ENCODE measurements at regions not wholly inside any gene's neighbourhood (a gene's known extent, or its start where the extent isn't known, plus 50 kb on each side); places are given as distances from the start of the nearest gene placed in this dataset.

DNA sequence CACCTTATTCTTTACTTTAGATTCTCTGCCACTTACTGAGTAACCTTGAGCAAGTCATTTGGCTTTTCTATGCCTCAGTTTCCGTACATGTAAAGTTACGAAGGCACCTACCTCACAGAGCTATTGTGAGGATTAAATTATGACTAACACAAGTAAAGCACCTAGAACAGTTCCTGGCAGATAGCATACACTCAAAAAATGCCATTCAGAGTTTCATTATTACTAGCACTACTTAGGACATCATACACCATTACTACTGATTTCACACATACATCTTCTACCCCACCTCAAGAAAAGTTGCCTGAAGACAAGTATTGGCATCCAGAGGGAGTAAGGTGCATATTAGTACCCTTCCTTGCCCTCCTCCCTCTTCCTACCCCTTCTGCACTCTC is 107.8 kb downstream of the OGFRL1 start:
- no peak for DNase-seq (ENCODE audit: low spot score)

DNA sequence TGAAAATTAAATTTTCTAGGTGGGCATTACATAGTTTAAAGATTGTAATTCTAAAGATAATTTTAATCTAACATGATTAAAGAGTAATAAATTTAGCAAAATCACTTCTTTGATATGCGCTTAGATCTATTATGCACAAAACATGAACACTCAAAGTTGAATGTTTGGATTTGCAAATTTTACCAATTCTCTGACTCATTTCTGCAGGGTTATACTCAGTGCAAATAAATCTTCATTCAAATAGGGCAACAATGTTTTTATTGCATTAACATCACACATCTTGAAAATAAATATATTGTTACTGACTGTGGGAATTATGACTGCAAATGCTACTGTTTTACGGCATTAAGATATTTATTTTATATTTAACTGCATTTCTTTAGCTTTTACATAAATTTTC is 110.7 kb downstream of the OGFRL1 start:
- DNase-seq (ENCODE audit: low spot score), result no peak

DNA sequence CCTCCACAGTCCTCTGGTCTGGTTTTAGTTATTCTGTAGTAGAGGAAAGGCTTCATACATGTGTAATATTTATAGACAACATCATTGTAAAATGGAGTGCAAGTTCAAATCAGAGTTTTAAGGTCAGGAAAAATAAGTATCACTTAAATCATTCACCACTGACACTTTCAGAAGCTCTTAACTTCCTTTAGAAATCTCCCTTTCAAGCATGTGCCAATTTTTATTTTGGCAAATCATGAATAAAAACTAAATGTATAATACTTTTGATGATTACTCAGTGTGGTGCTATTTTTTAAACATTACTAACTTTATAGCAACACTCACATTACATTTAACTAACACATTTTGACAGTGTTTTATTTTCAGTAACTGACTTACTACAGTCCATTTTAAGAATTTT is 112.2 kb downstream of the OGFRL1 start:
- DNase-seq (ENCODE audit: low spot score), result no peak

DNA sequence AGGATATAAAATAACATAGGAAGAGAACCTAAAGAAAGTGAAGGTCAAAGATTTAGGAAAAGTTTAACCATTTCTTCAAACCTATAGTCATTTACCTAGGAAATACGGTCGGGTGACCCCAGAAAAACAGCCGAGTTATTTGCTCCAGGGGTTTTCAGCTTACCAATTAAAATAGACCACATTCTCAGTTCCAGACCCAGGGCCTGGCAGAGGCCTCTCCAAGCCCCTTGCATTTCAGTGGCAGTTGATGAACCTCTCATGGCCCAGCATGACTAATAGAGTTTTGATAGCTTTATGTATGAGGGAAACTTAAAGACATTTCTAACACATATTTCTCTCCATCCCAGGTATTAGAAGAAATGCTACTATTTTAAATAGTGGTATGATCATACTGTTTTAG is 113.5 kb downstream of the OGFRL1 start:
- no peak for DNase-seq (ENCODE audit: low spot score)

DNA sequence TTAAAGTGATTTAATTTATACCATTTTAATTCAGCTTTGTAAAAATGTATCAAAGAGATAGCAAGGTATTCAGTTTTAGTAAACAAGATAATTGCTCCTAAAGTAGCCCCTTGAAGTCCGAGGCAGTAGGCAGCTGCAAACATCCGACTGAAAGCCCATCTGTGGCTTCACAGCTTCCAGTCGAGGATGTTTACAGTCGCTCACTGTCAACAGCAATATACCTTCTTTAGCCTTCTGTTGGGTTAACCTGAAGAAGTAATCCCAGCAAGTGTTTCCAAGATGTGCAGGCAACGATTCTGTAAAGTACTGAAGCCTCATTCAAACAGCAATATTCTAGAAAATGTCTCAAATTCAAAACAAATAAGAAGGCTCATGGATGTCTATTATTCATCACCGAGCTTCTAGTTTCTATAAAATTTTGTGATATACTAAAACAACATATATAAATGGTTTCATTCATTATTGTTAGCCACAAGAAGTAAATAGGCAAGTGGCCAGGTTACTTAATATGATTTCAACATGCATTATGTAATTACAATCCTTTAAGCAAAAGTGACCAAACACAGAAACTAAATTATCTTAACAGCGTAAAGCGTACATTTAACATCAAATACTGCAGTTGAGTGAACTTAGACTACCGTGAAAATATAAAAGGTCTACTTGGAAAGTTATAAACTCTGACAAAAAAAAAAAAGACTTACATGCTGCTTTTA is 115.0 kb downstream of the OGFRL1 start:
- DNase-seq (ENCODE audit: low spot score), result no peak

DNA sequence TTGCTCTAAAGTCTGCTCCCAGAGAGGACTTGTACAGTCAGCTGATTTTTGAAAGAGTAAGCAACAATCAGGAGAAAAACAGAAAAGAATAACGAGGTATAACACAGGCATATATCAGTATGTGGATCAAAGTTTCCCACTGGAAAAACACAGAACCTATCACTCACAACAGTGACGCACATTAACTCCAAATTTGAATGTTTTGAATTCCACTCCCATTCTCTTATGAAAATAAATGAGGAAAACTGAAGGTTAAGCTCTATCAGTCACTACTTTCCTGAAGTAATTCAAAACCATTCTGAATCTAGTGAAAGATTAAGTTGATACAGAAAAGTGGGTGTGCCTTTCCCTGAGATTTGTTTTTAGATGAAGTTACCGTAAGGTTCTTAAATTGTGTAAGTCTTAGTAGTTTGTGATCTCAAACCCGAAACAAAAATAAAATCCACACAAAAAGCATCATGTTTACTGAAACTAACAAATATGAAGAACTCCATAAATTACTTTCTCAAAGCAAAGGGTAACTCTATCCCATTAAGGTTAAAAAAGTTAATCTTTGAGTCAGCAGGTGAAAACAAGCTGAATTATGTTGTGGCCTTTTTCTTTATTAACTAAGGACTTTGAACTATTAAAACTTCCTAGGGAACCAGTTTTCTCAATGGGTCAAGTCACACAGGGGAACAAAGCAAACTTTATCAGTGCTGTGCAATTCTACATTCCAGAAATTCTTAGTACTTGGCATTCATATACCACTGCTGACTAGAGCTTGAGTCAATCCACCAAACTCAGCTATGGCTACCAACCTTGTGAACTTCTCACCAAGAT is 115.7 kb downstream of the OGFRL1 start:
- DNase-seq (ENCODE audit: low spot score), result no peak

DNA sequence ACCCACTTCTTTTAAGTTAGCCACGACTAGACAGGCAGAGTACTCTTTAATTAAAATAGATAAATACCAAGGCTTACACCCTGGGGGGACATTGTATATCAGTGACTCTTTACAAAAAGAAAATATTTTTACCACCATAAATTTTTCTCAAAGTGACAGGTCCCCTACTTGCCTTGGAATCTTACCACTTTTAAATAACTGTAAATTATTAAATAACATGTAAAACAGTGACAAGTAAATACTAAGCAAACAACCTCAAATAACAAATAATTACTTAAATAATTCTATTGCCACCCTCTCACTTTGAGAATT is 116.3 kb downstream of the OGFRL1 start:
- DNase-seq (ENCODE audit: low spot score), result no peak

DNA sequence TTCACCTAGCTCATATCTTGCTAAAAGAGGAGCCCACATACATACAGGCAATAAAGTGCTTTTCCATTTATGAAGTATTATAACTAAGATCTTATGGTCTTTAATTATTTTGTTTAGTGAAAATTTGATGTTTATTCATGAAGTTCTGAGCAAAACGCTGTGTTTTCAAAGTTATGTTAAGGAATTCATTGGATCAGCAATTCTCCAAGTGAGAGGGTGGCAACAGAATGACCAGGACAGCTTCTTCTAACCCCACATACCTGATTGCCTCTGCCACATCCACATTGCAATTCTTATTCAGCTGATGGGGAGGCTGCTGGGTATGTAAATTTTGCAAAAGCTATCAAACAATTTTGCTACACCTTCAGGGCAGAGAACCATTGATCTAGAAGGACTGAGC is 116.8 kb downstream of the OGFRL1 start:
- no peak for DNase-seq (ENCODE audit: low spot score)

DNA sequence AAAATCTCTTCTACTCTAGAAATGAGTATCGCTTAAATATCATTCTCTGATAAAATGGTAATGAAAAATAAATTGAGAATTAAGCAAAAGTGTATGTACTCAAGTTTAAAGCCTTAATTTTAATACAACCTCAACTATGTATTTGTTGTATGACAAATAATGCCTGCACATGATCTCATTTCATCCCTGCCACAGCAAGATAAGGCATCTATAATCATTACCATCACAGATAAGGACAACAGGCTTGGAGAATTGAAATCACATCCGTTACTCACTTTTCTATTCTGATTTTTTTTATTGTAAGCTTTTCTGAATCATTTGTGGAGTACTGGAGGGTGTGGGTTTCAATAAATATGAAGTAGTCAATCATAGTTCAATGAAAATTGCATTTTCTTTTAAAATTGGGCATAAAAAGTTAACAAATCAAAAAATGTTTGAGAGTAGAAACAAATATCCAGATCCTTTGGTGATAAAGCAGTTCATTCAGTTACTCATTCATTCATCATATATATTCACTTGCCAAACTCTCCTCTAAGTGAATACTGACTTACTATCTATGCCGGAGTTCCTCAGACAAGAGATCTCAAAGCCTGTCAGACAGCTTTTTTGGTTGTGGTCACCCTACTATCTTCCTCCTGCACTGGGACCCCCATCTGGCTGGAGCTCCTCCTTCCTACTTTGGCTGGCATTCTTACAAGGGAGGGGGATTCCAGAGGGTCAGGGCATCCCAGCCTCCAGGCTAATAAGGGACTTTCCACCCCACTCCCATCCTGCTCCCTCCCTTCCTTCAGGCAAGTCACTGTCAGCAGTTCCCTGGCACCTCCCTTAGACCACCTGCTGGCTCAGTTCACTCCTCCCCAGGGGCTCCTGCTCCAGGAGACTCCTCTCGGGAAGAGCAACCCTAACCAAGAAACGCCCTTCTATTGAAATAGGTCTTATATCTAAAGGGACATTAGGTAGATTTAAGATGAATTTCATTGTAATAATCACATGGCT is 118.6 kb downstream of the OGFRL1 start:
- DNase-seq (ENCODE audit: low spot score), result no peak

DNA sequence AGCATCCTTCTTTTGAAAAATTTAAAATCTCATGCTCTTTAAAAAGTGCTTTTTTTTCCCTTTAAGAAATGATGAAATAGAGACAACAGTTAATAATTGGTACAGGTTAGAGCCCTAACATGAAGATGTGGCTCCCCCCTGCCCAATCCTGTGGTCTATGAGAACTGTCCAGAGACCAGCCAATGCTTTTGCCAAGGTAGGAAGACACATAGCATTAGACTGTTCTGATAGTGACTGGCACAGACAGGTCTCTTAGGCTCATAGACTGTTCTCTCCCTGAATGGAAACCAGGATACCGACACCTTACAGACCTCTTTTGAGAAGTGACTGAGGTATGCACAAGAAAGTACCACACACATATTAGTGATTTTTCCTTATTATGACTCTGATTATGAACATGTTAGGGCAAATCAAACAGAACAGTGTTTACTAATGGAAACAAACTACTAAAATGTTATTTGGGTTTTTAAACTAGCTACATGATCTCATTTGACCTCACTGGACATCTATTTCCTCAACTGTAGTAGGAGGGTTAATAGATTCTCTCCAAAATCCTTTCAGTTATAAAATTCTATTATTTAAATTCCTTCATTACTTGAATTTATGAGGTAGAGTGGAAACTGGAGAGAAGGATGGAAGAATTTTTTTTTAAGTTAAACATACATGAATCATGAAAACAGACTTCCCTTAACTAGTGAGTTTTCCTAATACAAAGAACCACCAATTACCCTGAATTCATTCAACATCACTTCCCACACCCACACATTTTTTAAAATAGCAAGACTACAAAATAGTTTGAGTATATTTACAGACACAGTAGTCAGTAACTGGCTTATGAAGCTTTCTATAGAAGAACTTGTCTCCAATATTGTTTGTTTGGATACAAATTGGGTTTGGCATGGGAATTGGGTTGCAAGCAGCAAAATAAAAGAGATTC is 120.4 kb downstream of the OGFRL1 start:
- no peak for DNase-seq (ENCODE audit: low spot score)

DNA sequence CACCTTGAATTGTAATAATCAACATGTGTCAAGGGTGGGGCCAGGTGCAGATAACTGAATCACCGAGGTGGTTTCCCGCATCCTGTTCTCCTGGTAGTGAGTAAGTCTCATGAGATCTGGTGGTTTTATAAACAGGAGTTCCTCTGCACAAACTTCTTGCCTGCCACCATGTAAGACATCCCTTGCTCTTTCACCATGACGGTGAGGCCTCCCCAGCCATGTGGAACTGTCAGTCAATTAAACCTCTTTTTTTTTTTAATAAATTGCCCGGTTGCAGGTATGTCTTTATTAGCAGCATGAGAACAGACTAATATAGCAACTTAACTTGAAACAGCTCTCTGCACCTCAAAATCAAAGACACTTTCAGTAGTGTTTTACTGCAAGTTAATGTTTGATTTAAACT is 121.6 kb downstream of the OGFRL1 start:
- no peak for DNase-seq (ENCODE audit: low spot score)

DNA sequence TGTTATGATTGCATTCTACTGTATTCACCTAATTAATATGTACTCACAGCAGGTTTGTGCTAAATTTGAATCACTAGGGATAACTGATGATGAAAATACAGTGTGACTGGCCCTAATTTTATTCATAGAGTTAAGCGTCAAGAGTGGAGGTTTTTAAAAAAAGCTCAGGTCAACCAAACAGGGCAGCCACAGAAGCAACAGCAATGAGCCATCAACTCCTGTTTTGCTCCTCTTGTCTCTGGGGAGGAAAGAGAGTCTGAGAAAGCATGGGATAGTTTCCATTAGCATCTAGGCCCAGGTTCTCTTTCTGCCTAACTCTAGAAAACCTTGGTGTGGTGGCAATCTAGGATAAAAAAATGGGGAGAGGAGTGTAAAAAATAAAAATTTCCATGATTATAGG is 122.1 kb downstream of the OGFRL1 start:
- DNase-seq (ENCODE audit: low spot score), result no peak

DNA sequence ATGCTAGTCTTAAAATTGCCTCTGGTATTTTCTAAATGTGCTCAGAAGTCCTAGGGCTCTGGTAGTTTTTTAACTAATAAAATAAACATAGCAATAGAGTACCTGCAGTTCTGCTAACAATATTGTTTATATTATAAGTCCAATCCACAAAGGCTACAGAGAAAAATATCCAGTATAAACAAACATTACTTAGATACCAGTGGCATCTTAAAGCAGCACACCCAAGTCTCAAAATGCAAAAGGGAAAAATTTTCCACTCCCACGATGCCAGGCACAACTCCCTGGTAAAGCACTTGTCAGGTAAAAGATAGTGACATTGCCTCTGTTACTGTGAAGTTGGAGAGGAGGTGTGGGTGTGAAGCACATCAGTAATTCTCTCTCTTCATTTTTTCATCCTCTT is 123.3 kb downstream of the OGFRL1 start:
- DNase-seq (ENCODE audit: low spot score), result no peak

DNA sequence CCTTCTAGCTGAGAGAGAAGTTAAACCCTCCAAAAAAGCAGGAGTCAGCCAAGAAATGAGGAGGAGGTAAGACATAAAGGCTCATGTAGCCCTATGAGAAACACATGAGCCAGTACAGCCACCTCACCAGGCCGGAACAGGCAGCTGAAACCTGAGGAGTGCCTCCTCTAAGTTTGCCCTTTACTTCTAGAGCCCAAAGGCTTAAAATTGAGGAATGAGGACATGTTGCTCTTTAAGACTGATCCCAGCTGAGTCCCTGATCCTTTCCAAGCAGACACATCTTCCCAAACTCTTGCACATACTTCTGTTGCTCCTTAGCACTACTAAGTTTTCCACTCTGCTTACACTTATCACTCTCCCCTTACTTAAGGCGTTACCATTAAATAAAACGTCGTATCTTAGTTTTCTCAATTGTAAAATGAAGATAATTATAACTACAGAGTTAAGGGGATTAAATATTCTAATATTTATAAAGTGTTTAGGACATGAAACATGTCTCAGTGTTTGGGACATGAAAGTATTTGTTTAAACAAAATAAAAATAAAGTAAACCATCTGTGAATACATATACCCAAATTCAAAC is 124.0 kb downstream of the OGFRL1 start:
- no peak for DNase-seq (ENCODE audit: low spot score)

DNA sequence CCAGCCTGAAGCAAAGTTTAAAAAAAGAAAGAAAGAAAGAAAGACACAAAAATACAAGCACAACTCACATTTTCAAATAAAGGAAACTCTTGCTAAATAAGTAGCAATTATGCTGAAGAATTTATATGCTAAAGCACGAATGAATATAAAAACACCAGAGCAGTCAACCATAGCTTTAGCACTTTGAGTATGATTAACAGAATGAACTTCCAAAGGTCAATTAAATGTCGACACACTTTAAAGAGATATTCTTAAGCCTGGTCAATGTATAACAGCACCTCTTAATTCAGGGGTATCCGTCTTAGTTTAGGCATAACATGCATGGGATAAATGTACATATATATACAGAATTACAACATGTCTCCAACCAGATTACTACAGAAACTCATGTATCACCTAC is 125.9 kb downstream of the OGFRL1 start:
- no peak for DNase-seq (ENCODE audit: low spot score)

DNA sequence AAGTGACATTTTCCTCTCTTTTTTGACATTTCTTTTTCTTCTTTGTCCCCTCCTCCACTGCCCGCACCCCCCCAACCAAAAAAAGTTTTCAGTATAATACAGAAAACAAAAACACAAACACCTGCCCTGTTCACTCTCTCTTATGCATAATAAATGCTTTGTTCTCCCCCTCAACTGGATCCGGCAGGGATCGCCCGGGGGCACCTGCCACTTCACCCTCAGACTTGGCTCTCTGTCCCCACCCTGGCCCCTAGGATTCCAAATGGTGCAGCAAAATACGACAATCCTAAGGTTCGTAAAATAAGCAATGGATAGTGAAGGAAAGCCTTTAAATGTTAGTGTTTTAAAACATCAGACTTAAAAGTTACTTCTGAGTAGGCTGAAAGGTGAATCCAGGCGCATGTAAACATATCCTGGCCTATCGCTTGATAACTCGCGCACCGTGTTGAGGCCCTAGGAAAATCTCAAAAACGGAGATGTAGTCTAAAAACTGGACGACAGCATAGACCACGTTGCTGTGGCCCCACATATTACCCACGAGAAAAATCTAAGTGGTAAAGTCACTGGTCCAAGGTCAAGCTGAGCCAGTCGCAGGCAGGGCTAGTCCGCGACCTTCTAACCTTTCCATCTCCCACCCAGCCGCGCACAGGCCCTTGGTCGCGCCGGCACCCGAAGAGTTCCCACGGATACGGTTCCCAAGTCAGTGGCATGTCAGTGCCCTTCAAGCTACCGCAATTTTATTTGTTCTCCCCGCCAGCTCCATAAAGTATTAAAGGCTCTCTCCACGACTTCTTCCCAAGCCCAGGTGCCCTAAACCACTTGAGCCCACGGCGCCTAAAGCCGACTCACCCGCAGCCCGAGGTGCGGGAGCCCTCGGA is 130.8 kb downstream of the OGFRL1 start:
- peak; percentile 22 for DNase-seq (ENCODE audit: low spot score)

DNA sequence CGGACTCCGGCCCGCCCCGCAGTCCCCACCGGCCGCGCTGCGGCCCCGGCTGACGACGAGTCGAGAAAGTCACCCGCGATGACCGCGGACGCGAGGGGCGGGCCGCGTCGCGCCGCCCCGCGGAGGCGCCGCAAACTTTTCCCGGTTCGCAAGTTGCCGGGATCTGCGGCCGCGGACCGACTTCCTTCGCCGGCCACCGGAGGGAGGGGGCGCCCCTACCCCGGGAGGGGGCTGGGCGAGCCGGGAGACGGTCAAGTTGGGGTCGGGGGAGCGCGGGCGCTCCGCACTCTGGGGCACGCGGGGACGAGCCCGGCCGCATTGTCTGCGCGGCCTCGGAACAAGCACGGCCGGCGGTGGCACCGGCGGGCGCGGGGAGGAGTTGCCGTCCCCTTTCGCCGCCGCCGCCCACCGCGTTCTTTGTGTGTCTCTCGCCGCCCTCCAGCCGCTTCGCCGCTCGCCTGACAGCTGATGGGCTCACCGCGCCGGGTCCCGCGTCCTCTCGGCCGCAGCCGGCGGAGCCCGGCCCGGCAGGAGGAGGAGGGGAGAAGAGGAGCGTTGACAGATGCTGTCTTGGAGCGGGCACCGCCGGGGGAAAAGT is 131.6 kb downstream of the OGFRL1 start:
- peak; percentile 40 for DNase-seq (ENCODE audit: low spot score)

DNA sequence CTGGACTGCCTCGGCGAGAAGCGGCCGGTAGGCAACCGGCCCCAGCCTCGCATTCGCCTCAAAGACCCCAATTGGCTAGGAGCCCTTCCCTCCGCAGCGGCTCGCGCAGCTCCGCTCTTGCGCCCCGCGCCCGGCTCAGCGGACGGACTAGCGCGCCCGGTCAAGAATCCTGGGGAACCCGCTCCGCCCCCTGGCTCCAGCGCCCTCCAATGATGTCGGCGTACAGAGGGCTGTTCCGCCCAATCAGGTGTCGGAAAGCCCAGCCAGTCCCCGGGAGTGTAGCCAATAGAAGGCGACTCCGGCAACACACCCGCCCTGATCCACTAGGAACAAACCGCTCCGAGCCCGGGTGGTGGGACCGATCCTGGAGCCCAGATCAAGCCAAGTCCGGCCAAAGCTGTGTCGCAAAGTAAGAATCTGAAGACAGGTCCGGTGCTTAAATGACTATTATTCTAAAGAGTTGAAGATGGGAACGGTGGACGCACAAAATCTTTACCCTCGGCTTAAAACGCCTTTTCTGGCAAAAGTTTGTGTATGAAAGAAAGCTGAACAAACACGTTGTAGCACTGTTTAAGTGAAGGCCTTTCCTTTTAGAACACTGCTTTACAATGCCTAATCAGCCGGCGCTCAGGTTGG is 132.2 kb downstream of the OGFRL1 start:
- peak; percentile 97 for DNase-seq (ENCODE audit: low spot score)

DNA sequence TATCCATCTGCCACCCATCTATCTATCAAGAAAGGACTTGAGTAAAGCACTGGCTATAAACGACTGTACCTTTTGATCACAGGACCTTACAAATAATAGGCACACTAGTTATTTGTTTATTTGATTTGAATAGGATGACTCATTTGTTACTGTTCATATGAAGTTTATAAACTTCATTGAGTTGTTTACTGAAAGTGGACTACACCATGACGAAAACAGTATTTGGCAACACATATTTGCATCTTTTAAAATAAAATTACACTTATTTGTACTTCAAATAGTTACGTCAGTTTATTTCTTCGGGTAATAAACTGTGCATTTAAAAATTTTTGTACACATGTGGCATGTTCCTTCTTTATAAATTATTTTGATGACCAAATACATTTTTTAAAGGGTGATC is 133.0 kb downstream of the OGFRL1 start:
- no peak for DNase-seq (ENCODE audit: low spot score)
